OCI-LY7 (cell line): ENCODE measurements at regions not wholly inside any gene's neighbourhood (a gene's known extent, or its start where the extent isn't known, plus 50 kb on each side); places are given as distances from the start of the nearest gene placed in this dataset.

Source experiments
- BruUV-seq: library from RNA; stranded (reverse); fragments of 400-500 nt; replicated peaks from 2 replicates; lab custom pipeline; 2021; lab: Mats Ljungman, UMichigan
- CTCF ChIA-PET: fragments of 300-600 bp; sonication (Branson Sonifier 250); formaldehyde crosslinking; loops from one replicate; lab custom pipeline; 2022; ENCODE audit warnings: antibody characterized with exemption; ENCODE audit not compliant: unreplicated experiment; lab: Charles Lee
- POLR2A ChIA-PET: fragments of 300-600 bp; sonication (Branson Sonifier 250); formaldehyde crosslinking; loops from one replicate; lab custom pipeline; 2022; ENCODE audit warnings: antibody characterized with exemption; lab: Charles Lee
- DNase-seq: peaks from one replicate; pipeline ENCODE4 v3.0.0-alpha.2; 2015; ENCODE audit warnings: low spot score
- H2AFZ ChIP-seq: fragments of 200-600 bp; sonication (generic), shearing (Covaris generic); 2 replicates; pipeline ENCODE4 v1.6.1; 2014; ENCODE audit warnings: mild to moderate bottlenecking, antibody characterized with exemption, low read length, moderate library complexity
- H3K27ac ChIP-seq: fragments of 200-600 bp; sonication (generic); 2 replicates; pipeline ENCODE4 v1.5.1; 2014; ENCODE audit warnings: mixed run types, low read depth, mild to moderate bottlenecking, moderate library complexity, low read length, inconsistent platforms; ENCODE audit not compliant: poor library complexity, severe bottlenecking
- H3K36me3 ChIP-seq: fragments of 200-600 bp; sonication (generic); 2 replicates; pipeline ENCODE4 v1.6.1; 2014; ENCODE audit warnings: mild to moderate bottlenecking, antibody characterized with exemption, low read length, moderate library complexity, mixed read lengths; ENCODE audit not compliant: insufficient read depth
- H3K4me1 ChIP-seq: fragments of 200-600 bp; sonication (generic); 2 replicates; pipeline ENCODE4 v1.5.1; 2014; ENCODE audit warnings: mild to moderate bottlenecking, low read length; ENCODE audit not compliant: insufficient read depth, poor library complexity, severe bottlenecking
- H3K4me2 ChIP-seq: fragments of 200-600 bp; sonication (generic); 2 replicates; pipeline ENCODE4 v1.6.1; 2014; ENCODE audit warnings: mild to moderate bottlenecking, low read length
- H3K4me3 ChIP-seq: fragments of 200-600 bp; sonication (generic); 2 replicates; pipeline ENCODE4 v1.5.1; 2014; ENCODE audit warnings: mild to moderate bottlenecking, low read depth, low read length; ENCODE audit not compliant: poor library complexity, severe bottlenecking
- H3K79me2 ChIP-seq: fragments of 200-600 bp; sonication (generic); 2 replicates; pipeline ENCODE4 v1.6.1; 2016; ENCODE audit warnings: low read depth, mild to moderate bottlenecking, low read length, moderate library complexity, mixed read lengths; ENCODE audit not compliant: insufficient read depth
- H3K9me2 ChIP-seq: fragments of 200-600 bp; sonication (generic); 2 replicates; pipeline ENCODE4 v1.6.1; 2016; ENCODE audit warnings: mild to moderate bottlenecking, low read length, mixed read lengths; ENCODE audit not compliant: insufficient read depth
- H3K9me3 ChIP-seq: fragments of 200-600 bp; sonication (generic); 2 replicates; pipeline ENCODE4 v1.6.1; 2014; ENCODE audit warnings: mild to moderate bottlenecking, mixed run types, low read length, mixed read lengths
- H4K20me1 ChIP-seq: fragments of 200-600 bp; sonication (generic); 2 replicates; pipeline ENCODE4 v1.6.1; 2014; ENCODE audit warnings: mild to moderate bottlenecking, antibody characterized with exemption, low read length, moderate library complexity, mixed read lengths; ENCODE audit not compliant: insufficient read depth
- CTCF ChIP-seq: fragments of 200-600 bp; sonication (generic); conservative IDR thresholded peaks from 2 replicates; pipeline ENCODE4 v1.5.1; 2014; ENCODE audit warnings: mild to moderate bottlenecking, antibody characterized with exemption, low read length, moderate library complexity, mixed read lengths
- EZH2phosphoT487 ChIP-seq: fragments of 200-600 bp; sonication (generic); IDR thresholded peaks from 2 replicates; pipeline ENCODE4 v1.6.1; 2018; ENCODE audit warnings: low read depth, borderline replicate concordance, mild to moderate bottlenecking, mixed run types, antibody characterized with exemption, low read length, moderate library complexity, mixed read lengths
- intact Hi-C: fragments of 100-400 bp; cut with micrococcal nuclease; formaldehyde crosslinking; loops from one replicate; pipeline ENCODE4 v1.10.0; 2022; ENCODE audit not compliant: unreplicated experiment

- Histone ChIP-seq H3K4me3 (no peak overlapping the region), H3K9me2 (no peaks in the 10 kb centered on the region), H3K4me2 (no peak overlapping the region), H3K36me3 (no peaks in the 10 kb centered on the region), H3K79me2 (no peaks in the 10 kb centered on the region), H3K4me1 (no peaks in the 10 kb centered on the region), H4K20me1 (no peaks in the 10 kb centered on the region), H2AFZ (no peak overlapping the region), H3K9me3 (no peaks in the 10 kb centered on the region), H3K27ac (no peak overlapping the region)
- intact Hi-C loops, result no loop called here
- no peak for DNase-seq
- POLR2A ChIA-PET, result no interaction called here
- TF ChIP-seq EZH2phosphoT487 (no peak), CTCF (no peak)
- CTCF ChIA-PET, result no interaction called here
- no TSS peak for BruUV-seq
Measured at GRCh38 chr6:148076051-148076450, 266.6 kb upstream of the SASH1 start.

- Histone ChIP-seq H3K4me1 (no peaks in the 10 kb centered on the region), H3K36me3 (no peaks in the 10 kb centered on the region), H4K20me1 (no peaks in the 10 kb centered on the region), H2AFZ (no peak overlapping the region), H3K4me3 (no peak overlapping the region), H3K79me2 (no peaks in the 10 kb centered on the region), H3K27ac (no peak overlapping the region), H3K9me2 (no peaks in the 10 kb centered on the region), H3K4me2 (no peak overlapping the region), H3K9me3 (no peaks in the 10 kb centered on the region)
- no TSS peak for BruUV-seq
- CTCF ChIA-PET, result no interaction called here
- no peak for TF ChIP-seq EZH2phosphoT487
- TF ChIP-seq CTCF, result no peak
- no peak for DNase-seq
- intact Hi-C loops, result no loop called here
- POLR2A ChIA-PET, result no interaction called here
Measured at GRCh38 chr6:148080315-148080714, 262.3 kb upstream of the SASH1 start.

- Histone ChIP-seq H3K36me3 (no peaks in the 10 kb centered on the region), H2AFZ (no peak overlapping the region), H3K27ac (no peak overlapping the region), H3K4me2 (no peak overlapping the region), H3K4me3 (no peak overlapping the region), H4K20me1 (no peaks in the 10 kb centered on the region), H3K9me3 (no peaks in the 10 kb centered on the region), H3K9me2 (no peaks in the 10 kb centered on the region), H3K79me2 (no peaks in the 10 kb centered on the region), H3K4me1 (no peaks in the 10 kb centered on the region)
- intact Hi-C loops, result no loop called here
- ChIA-PET CTCF (no interaction called here), POLR2A (interaction anchor here (0.6 to 1.1 kb wide), 2 partner anchors 10 to 18 kb away, joined by 3 read pairs; no protein-coding TSS in a partner anchor)
- DNase-seq, result no peak
- TF ChIP-seq EZH2phosphoT487 (no peak), CTCF (no peak)
- no TSS peak for BruUV-seq
Measured at GRCh38 chr6:148081076-148081475, 261.6 kb upstream of the SASH1 start.
